Right lobe of liver (tissue), 4 donors: ENCODE measurements at regions not wholly inside any gene's neighbourhood (a gene's known extent, or its start where the extent isn't known, plus 50 kb on each side); places are given as distances from the start of the nearest gene placed in this dataset.

ENCODE experiments used
- POLR2A ChIP-seq: fragments of 450-650 bp; IDR thresholded peaks from one replicate; pipeline ENCODE4 v1.6.1; 2017; ENCODE audit warnings: antibody characterized with exemption, mild to moderate bottlenecking
- TF ChIP-seq, protein P1 (sequence below), 4 donors: fragments of 200-600 bp in 3 of 4; fragments of 450-650 bp in 1 of 4; IDR thresholded peaks; one replicate each; pipeline versions ENCODE4 v1.5.1 to v1.8.0; 2016 to 2022; ENCODE audit warnings: antibody characterized with exemption in 4 of 4, mild to moderate bottlenecking in 2 of 4
- donor health status: DM: no; HTN: no; CAD: no.
- donor health status: DM: no; HTN: no; CAD: no.
- donor health status: DM: no; HTN: yes; CAD: no.

DNA sequence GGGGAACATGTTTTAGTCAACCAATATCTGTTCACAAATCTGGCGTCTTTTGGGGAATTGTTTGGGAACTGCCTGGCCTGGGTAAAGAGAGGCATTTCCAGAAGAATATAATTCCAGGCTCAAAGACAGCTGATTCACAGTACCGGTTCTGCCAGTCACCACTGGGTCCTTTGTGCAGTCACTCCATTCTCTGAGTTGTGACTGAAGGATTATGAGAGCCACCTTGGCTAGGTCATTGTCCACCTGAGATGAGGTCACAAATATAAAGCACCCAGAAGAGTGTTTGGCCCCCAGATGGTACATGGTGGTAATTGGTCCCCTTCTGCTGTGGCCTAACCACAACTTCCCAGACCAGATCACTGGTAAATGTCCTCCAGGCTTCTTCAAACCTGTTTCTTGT, 121.0 kb upstream of the SPACA1 start:
- TF ChIP-seq, protein P1, sequence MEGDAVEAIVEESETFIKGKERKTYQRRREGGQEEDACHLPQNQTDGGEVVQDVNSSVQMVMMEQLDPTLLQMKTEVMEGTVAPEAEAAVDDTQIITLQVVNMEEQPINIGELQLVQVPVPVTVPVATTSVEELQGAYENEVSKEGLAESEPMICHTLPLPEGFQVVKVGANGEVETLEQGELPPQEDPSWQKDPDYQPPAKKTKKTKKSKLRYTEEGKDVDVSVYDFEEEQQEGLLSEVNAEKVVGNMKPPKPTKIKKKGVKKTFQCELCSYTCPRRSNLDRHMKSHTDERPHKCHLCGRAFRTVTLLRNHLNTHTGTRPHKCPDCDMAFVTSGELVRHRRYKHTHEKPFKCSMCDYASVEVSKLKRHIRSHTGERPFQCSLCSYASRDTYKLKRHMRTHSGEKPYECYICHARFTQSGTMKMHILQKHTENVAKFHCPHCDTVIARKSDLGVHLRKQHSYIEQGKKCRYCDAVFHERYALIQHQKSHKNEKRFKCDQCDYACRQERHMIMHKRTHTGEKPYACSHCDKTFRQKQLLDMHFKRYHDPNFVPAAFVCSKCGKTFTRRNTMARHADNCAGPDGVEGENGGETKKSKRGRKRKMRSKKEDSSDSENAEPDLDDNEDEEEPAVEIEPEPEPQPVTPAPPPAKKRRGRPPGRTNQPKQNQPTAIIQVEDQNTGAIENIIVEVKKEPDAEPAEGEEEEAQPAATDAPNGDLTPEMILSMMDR (IDR thresholded peaks at IDR 0.05): no peak
- no peak for TF ChIP-seq POLR2A
